GM18868 (cell line): ENCODE measurements at regions not wholly inside any gene's neighbourhood (a gene's known extent, or its start where the extent isn't known, plus 50 kb on each side); places are given as distances from the start of the nearest gene placed in this dataset.
"Not testable (repeated sequence)": the region's sequence is repeated elsewhere in the genome, so short reads cannot be mapped to it uniquely, and the experiment has no call there.

Experiments used
- ATAC-seq: cut with Tn5 transposase; IDR thresholded peaks from one replicate; pipeline ENCODE4 v1.9.1; 2021; ENCODE audit warnings: mild to moderate bottlenecking, moderate library complexity; ENCODE audit not compliant: unreplicated experiment

DNA sequence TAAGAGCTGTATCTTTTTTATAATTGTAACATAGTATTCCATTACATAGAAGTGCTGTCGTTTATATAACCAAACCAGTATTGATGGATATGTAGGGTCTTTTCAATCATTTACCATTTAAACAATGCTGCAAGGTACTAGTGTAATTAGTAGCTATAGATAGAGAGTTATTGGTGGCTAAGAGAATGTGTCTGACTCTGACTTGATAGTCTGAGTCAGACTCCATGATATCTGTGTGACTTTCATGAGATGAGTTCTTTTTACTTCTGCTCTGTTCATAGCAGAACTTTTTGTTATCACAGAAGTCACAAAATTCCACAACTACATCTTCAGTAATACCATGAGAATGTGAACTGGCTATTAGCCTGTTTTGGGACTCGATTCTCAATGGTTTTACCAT lies 150.6 kb downstream of the FHIP1A start:
- ATAC-seq = no peak

DNA sequence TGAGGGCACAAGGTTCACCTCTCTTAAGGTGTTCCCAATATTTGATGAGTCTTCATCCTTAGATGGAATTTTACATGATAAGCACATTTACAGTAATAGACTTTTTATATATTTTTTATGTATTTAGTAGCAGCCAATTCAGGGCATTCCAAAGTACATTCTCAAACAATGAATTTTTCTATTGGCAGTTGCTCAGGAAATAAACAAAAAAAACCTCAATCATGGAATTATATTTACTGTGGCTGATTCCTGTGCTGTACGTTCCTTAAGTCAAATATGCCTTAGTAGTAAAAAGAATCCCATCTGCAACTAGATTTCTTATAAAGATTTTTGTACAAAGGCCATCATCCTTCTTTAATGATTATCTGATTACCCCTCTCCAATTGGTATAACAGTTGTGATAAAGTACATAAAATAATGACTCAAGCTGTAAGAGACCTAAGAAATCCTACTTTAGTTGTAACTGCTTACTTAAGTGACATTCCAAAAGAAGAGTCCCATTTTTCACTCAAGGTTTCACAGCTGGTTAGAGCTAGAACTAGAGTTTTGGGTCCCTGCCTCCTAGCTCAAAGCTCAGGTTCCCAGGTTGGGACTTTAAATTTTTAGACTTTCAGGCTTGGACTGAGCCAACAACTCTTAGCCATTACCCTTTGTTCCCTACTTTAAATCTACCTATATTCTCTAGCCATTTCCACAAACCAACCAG lies 152.7 kb downstream of the FHIP1A start:
- ATAC-seq = no peak

DNA sequence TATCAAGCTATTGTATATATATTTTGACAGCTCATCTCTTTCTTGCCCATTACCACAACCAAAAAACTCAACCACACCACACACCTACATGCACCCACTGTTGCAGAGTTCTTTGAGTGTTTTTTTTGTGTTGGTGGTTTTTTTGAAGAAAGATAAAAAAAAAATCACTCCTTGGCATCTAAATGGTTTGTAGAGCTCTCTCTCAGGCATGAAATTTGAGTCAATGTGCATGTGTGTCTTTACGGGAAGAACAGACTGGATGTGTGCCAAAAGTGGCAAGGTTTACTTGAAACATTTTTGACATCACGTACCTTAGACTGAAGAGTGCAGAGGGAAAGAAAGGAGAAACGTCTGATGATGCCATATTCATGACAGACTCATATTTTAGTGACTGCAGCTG lies 154.2 kb downstream of the FHIP1A start:
- no peak for ATAC-seq

DNA sequence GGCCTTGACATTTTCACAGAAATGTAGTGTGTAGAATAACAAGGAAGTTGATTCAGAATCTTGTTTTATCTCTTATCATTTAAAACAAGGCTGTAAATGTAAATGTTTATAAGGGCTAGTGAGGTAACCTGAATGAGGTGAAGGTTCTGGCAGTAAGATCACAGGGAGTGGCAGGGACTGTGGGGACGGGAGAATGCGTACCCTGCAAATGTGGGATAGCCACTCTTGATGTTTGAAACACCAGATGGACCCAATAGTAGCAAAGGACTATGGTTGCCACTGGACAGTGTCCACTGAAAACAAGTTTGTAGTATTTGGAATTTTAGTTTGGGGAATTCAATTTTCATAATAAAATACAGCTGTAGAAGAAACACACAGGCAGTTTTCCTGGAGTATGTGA lies 155.3 kb downstream of the FHIP1A start:
- ATAC-seq = no peak

DNA sequence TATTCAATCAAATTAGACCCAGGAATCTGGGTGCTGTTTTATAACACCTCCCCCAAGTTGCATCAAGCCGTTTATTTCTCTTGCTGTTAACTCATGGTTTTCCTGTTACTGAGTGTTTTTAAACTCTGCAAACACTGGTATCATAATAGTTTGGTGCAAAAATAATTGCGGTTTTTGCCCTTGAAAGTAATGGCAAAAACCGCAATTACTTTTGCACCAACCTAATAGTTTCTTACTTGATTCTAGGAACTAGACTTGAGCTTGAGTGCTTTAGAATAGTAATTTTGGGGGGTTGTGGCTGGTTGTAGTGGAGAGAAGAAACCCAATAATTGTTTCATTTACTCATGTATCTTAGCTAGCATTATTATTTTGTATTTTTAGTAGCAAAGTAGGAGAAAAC lies 156.6 kb downstream of the FHIP1A start:
- ATAC-seq = no peak

DNA sequence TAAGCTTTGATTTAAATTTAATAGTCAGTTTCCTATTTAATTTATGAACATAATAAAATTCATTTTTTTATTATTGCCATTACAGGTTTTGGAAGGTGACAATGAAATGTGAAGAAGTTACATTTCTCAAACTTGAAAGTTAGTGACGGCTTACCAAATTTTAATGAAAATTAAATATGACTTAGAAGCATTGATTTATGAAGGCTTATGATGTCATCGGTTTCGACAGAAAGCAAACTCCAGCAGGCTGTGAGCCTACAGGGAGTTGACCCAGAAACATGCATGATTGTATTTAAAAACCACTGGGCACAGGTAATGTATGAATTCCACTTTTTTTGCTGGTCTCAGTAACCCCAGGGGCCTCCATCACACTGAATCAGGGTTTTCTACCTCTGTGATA lies 157.1 kb downstream of the FHIP1A start:
- ATAC-seq = no peak

DNA sequence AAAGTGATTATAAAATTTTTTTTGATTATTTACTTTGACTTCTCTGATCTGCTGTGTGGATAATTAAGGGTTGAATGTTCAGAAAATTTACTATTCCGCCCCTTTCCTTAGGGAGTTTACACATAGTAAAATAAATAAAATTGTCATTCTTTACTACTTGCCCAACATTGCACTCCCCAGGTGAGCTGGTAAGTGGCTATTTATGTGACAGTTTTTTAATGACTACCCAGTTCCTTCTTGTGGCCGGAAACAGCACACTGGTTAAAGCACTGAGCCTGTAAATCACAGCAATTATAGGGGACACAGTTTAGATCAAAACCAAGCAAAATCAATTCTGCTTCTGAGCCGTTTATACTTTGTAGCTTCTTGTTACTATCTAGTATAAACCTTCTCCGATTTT lies 158.1 kb downstream of the FHIP1A start:
- ATAC-seq = peak; percentile 100

DNA sequence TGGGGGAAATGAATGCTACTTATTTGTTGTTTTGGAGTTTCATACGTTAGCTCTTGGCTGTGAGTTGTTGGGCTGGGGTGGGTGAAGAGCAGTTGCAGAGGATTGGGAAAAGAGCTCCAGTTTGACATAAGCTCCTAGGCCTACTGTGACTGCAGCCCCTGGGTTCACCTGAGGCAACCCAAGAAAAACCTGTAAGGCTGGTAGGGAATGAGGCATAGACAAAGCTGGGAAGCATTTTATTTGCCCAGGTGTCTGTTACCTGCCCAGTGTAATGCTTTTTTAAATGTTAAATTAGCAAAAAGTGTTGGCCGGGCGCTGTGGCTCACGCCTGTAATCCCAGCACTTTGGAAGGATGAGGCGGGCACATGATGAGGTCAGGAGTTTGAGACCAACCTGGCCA lies 160.0 kb downstream of the FHIP1A start:
- ATAC-seq = no peak

DNA sequence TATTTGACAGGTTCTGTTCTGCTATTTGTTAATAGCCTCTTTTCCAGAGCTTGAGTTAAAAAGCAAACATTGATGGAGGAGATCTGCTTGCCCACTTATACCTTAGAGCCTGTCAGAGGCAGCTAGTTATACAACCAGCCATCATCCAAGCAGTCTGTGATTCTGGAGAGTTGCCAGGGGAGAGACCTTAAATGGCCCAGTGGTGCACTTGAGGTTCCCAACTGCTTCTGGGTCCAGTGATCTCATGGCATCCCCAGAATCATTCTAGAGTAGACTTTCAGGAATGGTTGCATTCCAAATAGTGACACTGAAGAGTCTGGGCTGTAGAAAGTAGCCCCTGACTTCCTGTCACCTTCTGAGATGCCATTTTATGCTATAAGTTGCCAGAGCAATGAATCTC lies 160.7 kb downstream of the FHIP1A start:
- ATAC-seq = no peak

DNA sequence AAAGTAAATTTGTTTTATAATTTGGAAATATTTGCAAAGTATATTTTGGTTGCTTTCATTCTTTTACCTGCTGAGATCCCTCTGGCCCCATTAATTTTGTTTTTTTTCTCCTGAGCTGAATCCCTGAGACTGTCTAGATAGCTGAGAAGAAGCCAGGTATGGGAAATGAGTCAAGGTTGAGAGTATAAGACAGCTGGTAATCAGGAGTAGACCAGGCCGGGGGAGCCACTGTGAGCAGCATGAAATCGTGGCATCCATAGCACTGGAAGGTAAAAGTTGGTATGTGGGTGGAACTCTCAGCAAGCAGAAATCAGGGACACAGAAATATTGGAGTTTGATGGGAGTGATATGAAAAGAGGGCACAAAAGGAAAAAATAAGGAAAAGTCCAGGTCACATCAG lies 164.5 kb downstream of the FHIP1A start:
- ATAC-seq = no peak

DNA sequence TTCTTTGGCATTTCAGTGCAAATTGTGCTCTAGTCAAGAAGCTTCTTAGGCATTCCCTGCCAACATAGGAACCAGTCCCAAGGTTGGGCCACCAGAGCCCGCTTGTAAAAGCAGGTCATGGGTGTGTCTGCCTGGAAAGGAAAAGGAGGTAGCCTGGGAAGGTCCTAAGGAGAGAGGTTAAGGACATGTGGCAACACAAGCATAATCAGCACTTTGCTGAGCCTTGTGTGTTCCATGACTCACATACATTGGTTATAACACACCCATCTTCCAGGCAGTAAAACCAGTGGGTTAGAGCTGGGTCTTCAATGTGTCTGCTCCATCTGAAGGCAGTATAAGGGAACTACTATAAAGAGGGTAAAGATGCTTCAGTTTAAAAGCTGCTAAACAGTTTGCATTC lies 165.0 kb downstream of the FHIP1A start:
- ATAC-seq = no peak

DNA sequence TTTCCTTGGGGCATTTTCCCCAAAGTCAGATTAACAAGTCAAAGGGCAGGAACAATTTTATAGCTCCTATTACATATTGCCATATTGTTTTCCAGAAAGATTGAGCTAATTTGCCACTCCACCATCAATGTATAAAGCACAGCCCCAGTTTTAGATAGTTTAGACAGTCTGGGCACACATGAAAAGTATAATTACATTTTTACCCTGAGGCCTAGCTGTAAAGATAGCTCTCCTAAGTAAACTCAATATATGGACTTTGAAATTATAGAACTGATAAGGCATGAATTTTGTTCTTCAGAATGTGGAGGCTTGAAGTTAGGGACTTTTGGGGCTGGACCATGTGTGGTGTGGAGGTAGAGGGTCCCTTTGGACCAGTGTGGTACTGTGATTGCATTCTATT lies 166.0 kb downstream of the FHIP1A start:
- ATAC-seq = no peak

DNA sequence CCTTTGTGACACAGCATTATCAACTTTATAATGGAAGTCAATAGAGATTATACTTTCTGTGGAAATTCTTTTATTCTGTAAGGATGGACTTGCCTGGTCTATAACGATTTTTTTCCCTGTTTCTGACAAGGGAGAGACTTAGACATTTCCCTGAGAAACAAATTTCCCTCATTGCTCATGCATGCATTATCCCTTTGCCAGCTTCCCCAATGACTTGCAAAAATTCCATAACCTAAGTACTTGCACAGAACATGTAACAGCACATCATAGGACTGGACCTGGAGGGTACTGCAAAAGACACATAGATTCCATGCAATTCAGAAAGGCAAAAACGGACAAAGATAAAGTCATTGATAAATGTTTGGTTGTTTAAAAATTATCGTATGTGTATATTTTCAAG lies 166.7 kb downstream of the FHIP1A start:
- no peak for ATAC-seq

DNA sequence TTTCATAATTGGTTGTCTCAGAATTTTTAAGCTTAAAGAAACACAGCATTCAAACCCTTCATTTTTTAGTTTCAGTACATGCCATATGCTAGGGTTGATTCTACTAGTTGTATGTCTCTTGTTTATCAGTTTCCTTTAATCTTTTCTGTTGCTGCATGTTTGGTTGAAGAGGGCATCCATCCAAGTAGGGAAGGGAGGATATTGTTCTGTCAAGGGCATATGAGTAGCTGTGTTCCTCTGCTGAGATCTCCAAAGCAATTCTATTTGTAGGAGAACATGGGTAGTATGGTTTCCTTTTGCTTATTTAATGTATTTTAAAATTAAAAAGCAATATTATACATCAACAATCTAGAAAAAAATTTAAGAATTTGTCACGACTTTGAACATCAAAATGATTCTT lies 167.7 kb downstream of the FHIP1A start:
- no peak for ATAC-seq

DNA sequence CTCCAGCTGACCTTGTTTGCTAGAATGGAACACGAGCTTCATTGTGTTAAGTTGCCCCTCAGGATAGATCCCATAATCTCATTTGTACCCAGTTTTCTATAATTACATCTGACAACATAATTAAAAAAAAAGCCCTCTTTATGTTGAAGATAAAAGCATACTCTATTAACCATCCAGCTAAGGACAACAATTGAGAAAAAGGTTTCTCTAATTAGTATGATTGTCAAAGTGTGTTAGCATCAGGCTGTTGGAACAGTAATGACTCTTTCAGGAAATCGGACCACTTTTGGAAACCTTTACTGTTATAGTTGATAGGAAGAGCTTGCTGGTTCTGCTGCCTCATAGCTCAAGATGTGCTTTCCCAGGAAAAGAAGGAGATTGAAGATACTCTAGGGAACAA lies 172.6 kb downstream of the FHIP1A start:
- ATAC-seq = no peak

DNA sequence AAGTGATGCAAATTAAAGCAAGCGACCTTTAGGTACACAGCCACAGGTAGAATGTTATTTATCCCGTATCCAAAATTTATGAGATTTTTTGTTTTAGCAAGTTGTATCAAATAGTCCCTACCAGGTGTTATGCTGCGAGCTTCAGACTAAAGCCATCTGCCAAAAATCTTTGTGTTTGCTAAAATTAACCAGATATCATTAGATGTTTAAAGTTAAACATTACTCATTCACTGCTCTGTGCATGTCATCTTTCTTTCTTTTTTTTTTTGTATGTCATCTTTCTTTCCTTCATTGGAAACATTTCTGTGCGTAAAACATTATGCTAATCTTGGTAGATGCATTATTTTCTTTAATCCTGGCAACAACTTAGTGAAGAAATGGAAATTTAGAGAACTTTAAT lies 173.1 kb downstream of the FHIP1A start:
- ATAC-seq = no peak

DNA sequence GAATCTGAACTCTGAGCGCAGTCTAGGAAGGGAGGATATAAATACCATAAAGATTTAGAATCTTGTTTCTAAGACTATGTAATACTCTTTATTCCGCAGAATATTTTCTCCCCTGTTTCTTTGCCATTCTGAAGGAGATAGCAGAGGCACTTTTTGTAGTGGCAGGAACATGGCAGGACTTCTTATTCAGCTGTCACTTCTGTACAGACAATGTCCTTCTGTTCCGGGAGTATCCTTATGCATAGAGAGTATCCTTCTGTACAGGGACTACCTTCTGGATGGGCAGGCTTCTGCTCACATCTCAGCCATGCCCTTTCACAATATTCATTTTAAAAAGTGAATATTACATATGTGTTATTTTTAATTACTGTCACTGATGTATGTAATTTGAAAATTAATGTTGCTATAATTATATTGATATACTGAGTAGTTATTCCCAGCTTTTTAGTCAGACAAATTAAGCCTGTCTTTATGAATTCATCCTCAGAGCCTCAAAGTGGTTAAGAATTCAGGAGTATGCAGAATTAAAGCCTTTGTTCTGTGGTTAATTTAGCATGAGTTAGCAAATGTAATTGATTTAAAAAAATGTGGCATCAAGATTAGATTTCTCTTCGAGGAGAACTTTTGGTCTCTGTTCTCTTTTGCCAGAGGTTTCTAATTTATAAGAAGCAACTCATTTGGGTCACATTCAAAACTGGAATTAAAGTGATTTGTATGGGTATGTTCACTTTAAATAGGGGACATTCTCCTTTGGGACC lies 174.4 kb downstream of the FHIP1A start:
- ATAC-seq = no peak

DNA sequence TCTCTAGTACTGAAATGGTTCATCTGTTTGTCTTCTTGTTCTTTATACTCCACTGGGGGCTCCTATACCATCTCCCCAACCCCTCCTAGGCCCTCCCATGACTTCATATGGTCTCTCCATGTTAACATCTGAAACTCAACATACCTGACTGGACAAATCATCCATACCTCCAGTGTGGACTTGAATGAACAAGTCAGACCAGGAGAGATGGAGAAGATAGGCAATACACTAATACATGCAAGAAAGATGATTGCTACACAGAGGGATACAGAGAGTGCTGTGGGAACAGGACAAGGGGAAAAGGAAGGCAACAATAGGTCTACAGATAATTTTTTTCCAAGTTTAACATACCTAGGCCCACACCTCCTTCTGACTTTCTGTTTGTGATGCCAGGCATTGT lies 175.1 kb downstream of the FHIP1A start:
- ATAC-seq = no peak

DNA sequence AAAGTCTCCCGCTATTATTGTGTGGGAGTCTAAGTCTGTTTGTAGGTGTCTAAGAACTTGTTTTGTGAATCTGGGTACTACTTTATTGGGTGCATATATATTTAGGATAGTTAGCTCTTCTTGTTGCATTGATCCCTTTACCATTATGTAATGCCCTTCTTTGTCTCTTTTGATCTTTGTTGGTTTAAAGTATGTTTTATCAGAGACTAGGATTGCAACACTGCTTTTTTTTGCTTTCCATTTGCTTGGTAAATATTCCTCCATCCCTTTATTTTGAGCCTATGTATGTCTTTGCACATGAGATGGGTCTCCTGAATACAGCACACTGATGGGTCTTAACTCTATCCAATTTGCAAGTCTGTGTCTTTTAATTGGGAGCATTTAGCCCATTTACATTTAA lies 165.2 kb downstream of the GATB start:
- ATAC-seq = not testable (repeated sequence)

DNA sequence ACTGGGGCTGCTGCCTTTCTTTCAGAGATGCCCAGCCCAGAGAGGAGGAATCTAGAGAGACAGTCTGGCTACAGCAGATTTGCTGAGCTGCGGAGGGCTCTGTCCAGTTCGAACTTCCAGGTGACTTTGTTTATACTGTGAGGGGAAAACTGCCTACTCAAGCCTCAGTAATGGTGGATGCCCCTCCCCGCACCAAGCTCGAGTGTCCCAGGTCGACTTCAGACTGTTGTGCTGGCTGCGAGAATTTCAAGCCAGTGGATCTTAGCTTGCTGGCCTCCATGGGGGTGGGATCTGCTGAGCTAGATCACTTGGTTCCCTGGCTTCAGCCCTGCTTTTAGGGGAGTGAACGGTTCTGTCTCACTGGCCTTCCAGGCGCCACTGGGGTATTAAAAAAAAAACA lies 163.1 kb downstream of the GATB start:
- not testable (repeated sequence) for ATAC-seq

DNA sequence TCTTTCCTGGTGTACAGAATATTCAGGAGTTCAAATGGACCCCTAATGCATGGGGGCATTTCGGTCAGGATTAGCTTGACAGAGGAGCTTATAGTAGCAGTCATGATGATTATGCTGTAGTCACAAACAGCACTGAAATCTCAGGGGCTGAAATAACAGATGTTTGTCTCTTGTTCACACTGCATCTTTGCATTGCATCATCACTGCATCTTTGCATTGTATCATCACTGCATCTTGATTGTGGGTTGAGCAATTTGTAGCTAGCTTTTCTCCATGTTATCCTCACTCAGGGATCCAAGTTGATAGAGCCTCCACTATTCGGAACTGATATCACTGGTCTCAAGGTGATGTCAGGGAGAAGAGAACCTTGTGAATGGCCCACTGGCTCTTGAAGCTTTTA lies 160.9 kb downstream of the GATB start:
- no peak for ATAC-seq

DNA sequence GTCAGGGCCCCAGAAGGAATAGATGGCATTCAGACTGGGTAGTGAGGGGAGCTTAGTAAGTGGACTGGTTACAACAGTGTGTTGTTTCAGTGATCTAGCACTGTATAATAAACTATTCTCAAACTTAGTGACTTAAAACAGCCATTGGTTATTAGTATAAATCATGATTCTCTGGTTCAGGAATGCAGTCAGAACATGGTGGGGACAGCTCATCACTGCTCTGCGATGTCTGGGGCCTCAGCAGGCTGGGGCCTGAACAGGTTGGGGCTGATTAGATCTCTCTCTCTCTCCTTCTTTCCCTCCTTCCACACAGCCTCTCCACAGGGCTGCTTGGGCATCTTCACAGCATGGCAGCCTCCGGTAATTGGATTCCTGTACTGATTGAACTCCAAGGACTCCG lies 160.4 kb downstream of the GATB start:
- no peak for ATAC-seq

DNA sequence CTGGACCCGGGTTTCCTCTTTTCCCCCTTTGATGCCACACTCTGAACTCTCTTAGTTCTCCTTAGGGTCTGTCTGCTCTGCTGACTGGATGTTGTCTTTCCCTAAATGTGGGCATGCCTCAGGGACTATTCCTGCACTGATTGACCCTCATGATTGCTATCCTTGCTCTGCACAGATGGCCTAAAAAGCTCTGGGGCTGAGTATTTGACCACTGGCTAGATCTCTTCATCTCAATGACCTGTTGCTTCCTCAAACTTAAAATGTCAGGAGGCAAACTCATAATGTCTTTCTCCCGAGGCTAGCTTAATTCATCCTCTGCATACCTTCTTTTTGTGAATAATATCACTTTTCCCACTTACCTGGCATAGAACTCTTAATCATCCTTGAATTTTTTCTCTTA lies 157.4 kb downstream of the GATB start:
- ATAC-seq = no peak
